Medulla oblongata (tissue), 1 donor: ENCODE measurements at regions not wholly inside any gene's neighbourhood (a gene's known extent, or its start where the extent isn't known, plus 50 kb on each side); places are given as distances from the start of the nearest gene placed in this dataset.

ENCODE experiments used
- DNase-seq: peaks from one replicate; pipeline ENCODE4 v3.0.0-alpha.2; 2015; ENCODE audit errors: extremely low spot score

GRCh38 chr12:19867970-19868369 lies 428.7 kb downstream of the AEBP2 start:
- DNase-seq: no peak

DNA sequence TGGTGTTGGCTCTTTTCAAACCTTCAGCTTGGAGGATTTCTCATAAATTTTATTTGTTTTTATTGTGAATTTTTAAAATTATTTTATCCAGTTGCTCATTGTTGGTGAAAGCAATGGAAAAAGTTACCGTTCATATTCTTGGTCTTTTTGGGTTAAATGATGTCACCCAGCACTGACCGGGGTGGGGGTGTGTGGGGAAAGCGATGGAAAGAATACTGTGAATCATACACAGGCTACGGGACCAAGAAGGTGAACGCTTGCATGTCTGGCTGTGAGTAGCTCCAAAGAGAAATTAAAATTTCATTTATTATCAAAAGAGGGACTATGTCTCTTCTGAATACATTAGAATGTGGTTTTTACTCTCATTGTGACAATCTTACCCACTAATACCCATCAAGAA lies 430.1 kb downstream of the AEBP2 start:
- no peak for DNase-seq

GRCh38 chr12:19872621-19873540 lies 433.6 kb downstream of the AEBP2 start:
- no peak for DNase-seq

DNA sequence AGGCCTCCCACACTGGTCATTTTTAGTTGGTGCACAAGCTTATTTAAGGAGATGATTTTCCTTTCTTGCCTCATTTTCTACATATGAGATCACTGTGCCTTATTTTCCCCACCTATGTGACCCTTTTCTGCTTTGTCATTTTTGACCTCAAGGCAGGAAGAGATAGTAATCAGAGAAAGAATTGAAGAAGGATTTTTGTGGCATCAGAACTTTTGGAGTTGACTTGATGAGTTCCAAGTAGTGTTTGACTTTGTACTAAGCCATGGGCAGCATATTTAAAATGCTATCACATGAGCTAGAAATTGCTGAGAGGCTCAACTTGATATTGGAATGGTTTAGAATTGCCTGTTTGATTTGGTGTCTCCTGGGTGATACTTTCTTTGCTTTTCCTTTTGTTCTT lies 440.8 kb downstream of the AEBP2 start:
- no peak for DNase-seq

GRCh38 chr12:19880721-19881120 lies 441.4 kb downstream of the AEBP2 start:
- DNase-seq: no peak

- no peak for DNase-seq
Observed at GRCh38 chr12:19882346-19882745, 443.1 kb downstream of the AEBP2 start.

DNA sequence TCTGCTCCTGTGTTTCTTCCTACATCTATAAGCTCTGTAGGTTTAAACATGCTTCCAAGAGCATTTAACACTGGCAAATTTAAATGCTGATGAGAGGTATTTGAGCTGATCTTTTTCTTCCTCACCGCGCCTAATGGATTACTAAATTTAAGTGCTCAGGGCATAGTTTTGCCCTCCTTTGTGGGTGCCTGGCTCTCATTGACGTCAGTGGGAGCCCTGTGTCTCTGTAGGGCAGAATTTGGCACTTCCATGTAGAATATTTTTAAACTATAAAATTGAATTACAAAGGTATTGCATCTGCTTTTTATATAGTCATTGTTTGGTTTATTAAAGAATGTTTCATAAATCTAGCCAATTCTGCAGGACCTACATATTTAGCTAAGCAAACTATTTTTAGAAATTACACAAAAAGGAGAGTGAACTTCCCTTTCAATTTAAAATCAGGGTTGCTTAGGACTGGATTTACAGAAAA lies 444.8 kb downstream of the AEBP2 start:
- DNase-seq: no peak

GRCh38 chr12:19885093-19885812 lies 446.0 kb downstream of the AEBP2 start:
- peak; percentile 37 for DNase-seq

GRCh38 chr12:19886065-19886464 lies 446.8 kb downstream of the AEBP2 start:
- no peak for DNase-seq

GRCh38 chr12:19886639-19887064 lies 447.4 kb downstream of the AEBP2 start:
- DNase-seq: no peak

- no peak for DNase-seq
Observed at GRCh38 chr12:19890024-19890423, 450.7 kb downstream of the AEBP2 start.

DNA sequence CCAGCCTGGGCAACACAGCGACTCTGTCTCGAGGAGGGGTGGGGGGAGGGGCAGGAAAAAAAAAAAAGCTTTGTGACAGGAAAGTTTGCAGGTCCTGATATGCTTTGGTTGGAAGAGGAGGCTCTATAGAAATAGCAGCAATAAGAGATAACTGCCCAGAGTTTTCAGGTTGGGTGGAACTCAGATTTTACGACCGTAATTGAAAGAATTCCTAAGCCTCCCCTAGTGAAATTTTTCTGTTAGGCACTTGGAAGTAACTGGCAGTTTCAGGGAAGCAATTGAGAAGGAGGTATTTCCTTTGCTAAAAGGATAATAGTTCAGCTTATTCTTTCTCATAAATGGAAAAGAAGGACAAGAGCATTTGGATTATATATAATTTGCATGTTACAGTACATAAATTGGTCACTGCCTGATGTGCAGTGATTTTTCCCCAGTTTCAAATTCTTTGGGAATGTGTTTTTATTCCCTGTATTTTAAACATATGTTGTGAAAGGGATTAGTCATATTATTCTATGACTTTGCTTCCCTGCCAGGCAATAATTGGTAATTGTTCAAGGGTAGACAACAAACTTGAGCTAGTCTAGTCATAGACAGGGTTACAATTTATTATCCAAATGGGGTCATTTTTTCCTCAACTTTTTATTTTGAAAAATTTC lies 452.8 kb downstream of the AEBP2 start:
- DNase-seq: no peak

DNA sequence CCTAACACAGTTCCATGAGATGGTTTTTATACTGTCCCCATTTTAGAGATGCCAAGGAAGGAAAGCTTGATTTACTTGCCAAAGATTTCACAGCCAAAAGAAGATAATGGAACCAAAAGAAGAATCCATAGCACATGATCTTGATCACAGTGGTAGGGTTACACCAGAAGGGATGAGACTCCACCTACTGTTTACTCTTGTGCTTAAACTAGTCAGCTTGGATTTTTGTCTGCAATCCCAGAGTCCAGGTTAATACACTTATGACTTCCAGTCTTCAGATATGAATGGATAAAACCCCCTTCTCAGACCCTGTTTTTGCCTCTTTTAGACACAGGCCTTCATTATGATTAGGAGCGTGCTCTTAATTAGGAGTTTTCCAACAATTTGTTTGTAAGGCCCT lies 454.2 kb downstream of the AEBP2 start:
- DNase-seq: no peak

- no peak for DNase-seq
Observed at GRCh38 chr12:19894050-19894449, 454.8 kb downstream of the AEBP2 start.

- DNase-seq: no peak
Observed at GRCh38 chr12:19894803-19895202, 455.5 kb downstream of the AEBP2 start.

GRCh38 chr12:19895246-19896020 lies 456.1 kb downstream of the AEBP2 start:
- no peak for DNase-seq

DNA sequence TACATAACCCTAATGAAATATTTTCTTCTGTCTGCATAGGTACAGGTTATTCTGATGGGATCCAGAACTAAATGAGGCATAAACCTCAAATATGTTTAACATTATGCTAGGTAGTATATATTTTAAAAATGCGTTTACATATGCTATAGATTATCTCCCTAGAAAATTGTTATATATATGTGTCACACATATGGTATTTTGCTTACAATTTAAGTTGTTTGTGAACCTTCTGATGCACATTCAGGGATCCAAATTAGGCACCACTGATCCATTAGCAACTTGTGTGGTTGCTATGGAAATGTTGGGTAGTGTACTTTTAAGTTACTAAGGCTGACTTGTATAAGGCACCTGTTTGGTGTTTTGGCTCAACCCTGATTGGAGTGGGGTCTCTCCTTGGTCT lies 456.7 kb downstream of the AEBP2 start:
- no peak for DNase-seq

- DNase-seq: no peak
Observed at GRCh38 chr12:19896534-19896933, 457.2 kb downstream of the AEBP2 start.

GRCh38 chr12:19897900-19898408 lies 458.7 kb downstream of the AEBP2 start:
- DNase-seq: no peak

GRCh38 chr12:19901841-19902240 lies 462.5 kb downstream of the AEBP2 start:
- no peak for DNase-seq

GRCh38 chr12:19904819-19905218 lies 463.5 kb upstream of the PDE3A start:
- no peak for DNase-seq
